Choroid plexus epithelial cell (primary cell): ENCODE measurements at regions not wholly inside any gene's neighbourhood (a gene's known extent, or its start where the extent isn't known, plus 50 kb on each side); places are given as distances from the start of the nearest gene placed in this dataset.

Source experiments
- DNase-seq: peaks from one replicate; pipeline ENCODE4 v3.0.0-alpha.2; 2010; ENCODE audit warnings: low read depth
- H3K4me3 ChIP-seq: 2 replicates; pipeline ENCODE4 v1.5.1; 2011; ENCODE audit warnings: low read depth, mild to moderate bottlenecking, control low read depth, low read length, moderate library complexity
- CTCF ChIP-seq: conservative IDR thresholded peaks from 2 replicates; pipeline ENCODE4 v1.5.1; 2011; ENCODE audit warnings: low read depth, mild to moderate bottlenecking, control low read depth, inconsistent platforms, low read length, moderate library complexity

DNA sequence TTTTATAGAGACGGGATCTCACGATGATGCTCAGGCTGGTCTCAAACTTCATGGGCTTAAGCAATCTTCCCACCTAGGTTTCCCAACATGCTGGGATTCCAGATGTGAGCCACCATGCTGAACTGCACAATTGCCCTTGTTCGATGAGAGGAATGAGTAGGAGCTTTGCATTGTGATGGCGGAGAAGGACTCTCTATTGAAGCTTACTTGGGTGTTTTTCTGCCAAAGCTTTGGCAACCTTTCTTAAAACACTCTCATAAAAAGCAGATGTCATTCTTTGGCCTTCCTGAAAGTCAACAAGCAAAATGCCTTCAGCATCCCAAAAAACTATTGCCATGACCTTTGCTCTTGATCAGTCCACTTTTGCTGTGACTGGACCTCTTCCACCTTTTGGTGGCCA is 904.8 kb upstream of the TMEM132C start:
- DNase-seq = no peak
- TF ChIP-seq CTCF = no peak
- H3K4me3 ChIP-seq = no peak overlapping the region

- peak; percentile 42 for TF ChIP-seq CTCF
- DNase-seq = peak; percentile 25
- H3K4me3 ChIP-seq = no peak overlapping the region
Measured at GRCh38 chr12:127363392-127363791, 903.6 kb upstream of the TMEM132C start.

- no peak for DNase-seq
- H3K4me3 ChIP-seq = no peak overlapping the region
- TF ChIP-seq CTCF = no peak
Measured at GRCh38 chr12:127373559-127373958, 893.4 kb upstream of the TMEM132C start.

- no peak for DNase-seq
- TF ChIP-seq CTCF = no peak
- no peak overlapping the region for H3K4me3 ChIP-seq
Measured at GRCh38 chr12:127374447-127374846, 892.5 kb upstream of the TMEM132C start.

- DNase-seq = peak; percentile 35
- peak; percentile 64 for TF ChIP-seq CTCF
- peak overlapping the region; percentile 45 for H3K4me3 ChIP-seq
Measured at GRCh38 chr12:127381043-127381668, 885.8 kb upstream of the TMEM132C start.

DNA sequence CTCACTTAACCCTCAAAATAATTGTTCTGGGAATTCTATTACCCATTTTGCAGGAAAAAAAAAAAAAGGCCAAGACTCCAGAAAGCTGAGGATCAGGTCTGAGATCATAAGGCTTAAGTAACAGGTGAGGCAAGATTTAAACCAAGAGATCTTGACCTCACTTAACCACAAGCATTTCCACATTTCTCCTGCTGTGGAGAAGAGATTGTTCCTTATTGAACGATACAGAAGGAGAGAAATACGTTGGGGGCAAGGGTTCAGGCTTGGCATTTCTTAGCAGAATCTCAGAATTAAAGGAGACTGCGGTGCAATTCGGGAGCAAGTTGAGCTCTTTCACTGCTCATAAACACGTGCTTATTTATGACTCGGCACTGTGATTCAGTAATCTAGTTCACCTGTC is 885.3 kb upstream of the TMEM132C start:
- H3K4me3 ChIP-seq = no peak overlapping the region
- TF ChIP-seq CTCF = no peak
- peak; percentile 65 for DNase-seq

- DNase-seq = no peak
- no peak overlapping the region for H3K4me3 ChIP-seq
- no peak for TF ChIP-seq CTCF
Measured at GRCh38 chr12:127383281-127383680, 883.7 kb upstream of the TMEM132C start.
